SKM-1 treated with dmso at 0.1 percent for 144 hours (cell line): ENCODE measurements at regions not wholly inside any gene's neighbourhood (a gene's known extent, or its start where the extent isn't known, plus 50 kb on each side); places are given as distances from the start of the nearest gene placed in this dataset.
A peak's percentile ranks its signal among the peaks of the same experiment; 100 is the strongest.
"Not testable (repeated sequence)": the region's sequence is repeated elsewhere in the genome, so short reads cannot be mapped to it uniquely, and the experiment has no call there.

Experiments used
- DNase-seq: peaks from one replicate; lab custom pipeline; 2025; ENCODE audit not compliant: unreplicated experiment; lab: John Stamatoyannopoulos, UW

DNA sequence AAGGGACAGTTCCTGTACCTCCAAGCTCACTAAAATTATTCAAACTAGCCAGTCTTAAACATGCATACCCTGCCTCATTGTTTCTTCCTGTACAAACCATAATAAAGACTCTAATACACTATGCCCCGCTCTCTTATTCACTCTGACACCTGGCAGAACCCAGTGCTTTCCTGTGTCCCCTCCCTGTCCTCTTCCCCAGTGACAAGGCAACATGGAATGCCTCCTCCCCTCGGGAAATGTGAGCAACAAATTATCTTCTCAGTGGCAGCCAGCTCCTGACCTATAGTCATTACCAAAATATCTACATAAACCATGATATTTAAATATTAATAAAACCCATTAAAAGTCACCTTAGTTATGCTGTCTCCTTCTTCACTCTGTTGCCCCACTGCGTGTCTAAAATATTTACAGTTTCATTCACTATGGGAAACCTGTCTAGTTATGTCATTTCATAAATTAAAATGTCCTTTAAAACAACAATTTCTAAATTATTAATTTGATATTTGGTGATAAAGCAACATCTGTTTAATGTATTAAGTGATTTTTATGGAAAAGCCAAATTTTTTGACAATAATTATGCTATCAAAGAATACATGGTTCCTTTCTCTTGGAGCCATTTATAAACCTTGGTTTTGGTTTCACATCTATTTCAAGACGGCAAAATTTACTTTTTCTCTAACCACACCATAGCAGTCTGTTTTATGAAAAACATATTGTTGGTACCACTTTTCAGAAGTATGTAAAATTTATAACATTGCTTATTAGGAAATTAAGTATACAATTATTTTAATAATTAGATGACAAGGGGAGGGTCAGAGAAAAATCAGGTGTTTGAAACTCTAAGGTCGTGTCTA, 1355.2 kb downstream of the XPNPEP1 start:
- no peak for DNase-seq

DNA sequence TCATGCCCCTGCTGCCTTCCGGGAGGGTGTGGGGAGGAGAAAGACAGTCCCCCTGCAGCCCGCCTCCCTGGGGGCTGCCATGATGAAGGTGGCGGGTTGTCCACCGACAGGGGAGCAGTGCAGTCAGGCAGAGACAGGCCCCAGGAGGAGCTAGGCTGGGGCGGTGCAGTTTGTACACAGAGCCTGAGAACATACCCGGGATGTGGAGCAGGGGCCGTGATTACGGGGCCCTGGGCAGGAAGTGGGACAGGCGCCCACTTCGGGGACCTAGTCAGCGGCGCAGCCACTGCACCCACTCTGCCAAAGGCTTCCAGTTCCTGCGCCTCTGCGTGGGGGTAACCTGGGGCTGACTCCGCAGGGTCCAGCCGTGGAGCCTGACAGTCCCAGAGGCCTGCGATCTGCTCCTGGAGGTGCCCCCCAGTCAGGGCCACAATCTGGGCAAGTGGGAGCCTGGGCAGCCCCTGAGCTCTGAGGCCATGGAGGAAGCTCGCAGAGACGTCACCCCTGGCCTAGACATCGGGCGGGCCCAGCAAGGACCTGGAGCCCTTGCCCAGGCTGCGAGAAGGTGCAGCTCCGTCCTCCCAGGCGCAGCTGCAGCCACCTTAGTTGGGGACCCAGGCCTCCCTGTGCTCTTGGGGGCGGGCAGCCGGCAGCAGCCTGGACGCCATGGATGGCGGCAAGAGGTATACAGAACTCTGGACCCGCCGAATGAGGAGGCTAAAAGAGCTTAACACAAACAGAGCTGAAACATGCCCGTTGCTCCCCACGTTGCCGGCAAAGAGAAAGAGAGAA, 1356.8 kb downstream of the XPNPEP1 start:
- no peak for DNase-seq

DNA sequence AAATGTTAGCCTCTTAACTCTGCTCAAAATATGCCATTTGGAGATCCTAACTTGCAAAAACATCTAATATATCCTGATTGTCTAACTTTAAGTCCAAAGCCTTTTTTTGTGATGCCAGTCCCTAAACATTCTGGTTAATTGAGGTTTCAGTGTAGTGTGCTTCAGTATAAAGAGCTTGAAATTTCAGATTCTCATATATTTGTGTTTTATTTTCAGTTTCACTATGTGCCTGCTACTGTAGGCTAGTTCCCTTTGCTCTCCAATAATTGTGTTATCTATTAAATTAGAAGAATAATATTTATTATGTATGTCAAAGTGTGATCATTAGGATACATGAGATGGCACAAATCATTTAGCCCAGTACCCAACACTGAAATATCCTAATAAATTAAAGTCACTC, 1361.2 kb downstream of the XPNPEP1 start:
- DNase-seq = no peak

DNA sequence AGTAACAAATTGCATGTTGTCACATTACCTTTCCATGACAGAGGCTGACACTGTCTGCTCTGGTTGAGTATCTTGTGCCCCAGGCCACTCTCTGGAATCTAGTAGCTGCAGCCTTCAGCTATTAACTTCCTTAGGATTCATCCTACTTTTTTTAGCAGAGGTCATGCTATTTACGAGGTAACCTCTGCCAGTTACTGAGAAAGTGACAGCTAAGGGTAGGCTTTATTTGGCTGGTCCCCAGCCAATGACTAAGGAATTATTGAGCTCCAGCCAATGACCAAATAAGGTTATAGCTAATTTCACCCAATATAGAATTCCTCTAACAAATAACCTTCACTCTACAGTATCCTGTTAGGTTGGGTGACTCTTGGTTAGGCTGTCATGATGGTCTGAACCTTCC, 1361.7 kb downstream of the XPNPEP1 start:
- no peak for DNase-seq

DNA sequence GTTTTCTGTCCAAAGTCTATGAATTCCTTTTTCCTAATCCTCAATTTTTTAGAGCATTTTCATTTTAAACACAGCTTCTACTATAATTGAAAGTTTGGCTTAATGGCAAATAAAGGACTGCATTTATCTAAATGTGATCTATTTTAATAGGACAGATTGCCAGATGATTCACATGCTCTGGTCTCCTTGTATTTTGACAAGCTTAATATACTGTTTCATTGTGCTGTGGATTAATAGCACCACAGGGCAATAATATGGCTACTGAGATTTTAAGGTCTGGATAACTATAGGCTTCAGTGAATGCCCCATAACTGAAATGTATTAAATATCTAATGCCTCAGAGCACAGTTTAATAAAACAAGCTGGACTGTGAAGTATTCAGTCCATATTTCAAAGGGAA, 1362.8 kb downstream of the XPNPEP1 start:
- no peak for DNase-seq

DNA sequence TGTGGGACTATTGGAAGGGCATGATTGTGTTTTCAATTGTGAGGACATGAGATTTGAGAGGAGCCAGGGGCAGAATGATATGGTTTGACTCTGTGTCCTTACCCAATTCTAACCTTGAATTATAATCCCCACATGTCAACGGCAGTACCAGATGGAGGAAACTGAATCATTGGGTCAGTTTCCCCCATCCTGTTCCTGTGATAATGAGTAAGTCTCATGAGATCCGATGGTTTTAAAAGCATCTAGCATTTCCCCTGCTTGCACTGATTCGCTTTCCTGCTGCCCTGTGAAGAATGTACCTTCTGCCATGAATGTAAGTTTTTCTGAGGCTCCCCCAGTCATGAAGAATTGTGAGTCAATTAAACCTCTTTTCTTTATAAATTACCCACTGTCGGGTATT, 1367.1 kb downstream of the XPNPEP1 start:
- DNase-seq = no peak

DNA sequence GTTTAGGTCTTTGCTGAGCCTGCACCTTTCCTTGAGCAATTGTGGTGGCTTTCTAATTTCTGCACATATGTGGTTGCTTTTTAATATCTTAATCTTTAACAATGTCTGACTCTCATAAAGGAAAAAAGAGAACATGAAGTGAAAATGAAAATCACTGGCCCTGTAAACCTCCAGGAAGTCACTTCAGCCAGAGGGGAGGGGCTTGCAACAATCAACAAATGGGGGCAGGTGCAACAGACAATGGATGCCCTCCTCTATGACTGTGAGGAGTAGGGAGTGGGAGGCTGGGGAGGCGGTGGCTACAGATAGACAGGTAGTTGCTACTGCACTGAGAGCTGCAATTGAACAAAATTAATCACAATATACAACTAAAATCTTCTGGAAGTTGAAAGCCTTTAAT, 1377.4 kb downstream of the XPNPEP1 start:
- DNase-seq = no peak

DNA sequence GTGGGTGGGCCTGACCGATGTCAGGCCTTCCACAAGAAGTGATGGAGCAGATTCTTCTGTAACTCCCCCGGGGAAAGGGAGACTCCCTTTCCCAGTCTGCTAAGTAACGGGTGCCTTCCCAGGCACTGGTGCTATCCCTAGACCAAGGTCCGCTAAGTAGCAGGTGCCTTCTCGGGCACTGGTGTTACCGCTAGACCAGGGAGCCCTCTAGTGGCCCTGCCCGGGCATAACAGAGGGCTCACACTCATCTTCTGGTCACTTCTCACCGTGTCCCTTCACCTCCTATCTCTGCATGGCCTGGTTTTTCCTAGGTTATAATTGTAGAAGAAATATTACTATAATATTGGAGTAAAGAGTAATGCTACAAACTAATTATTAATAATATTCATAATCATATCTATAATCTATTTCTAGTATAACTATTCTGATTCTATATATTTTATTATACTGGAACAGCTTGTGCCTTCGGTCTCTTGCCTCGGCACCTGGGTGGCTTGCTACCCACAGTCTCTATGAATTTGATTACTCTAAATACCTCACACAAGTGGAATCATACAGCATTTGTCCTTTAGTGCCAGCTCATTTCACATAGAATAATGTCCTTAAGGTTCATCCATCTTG, 1378.7 kb downstream of the XPNPEP1 start:
- DNase-seq = peak; percentile 42

DNA sequence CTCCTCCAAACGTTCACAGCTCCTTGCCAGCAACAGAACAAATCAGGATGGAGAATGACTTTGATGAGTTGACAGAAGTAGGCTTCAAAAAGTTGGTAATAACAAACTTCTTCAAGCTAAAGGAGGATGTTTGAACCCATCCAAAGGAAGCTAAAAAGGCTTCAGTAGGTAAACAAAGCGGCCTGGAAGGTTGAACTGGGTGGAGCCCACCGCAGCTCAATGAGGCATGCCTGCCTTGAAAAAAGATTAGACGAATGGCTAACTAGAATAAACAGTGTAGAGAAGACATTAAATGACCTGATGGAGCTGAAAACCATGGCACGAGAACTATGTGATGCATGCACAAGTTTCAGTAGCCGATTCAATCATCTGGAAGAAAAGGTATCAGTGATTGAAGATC, 1369.0 kb upstream of the SORCS1 start:
- DNase-seq = not testable (repeated sequence)

DNA sequence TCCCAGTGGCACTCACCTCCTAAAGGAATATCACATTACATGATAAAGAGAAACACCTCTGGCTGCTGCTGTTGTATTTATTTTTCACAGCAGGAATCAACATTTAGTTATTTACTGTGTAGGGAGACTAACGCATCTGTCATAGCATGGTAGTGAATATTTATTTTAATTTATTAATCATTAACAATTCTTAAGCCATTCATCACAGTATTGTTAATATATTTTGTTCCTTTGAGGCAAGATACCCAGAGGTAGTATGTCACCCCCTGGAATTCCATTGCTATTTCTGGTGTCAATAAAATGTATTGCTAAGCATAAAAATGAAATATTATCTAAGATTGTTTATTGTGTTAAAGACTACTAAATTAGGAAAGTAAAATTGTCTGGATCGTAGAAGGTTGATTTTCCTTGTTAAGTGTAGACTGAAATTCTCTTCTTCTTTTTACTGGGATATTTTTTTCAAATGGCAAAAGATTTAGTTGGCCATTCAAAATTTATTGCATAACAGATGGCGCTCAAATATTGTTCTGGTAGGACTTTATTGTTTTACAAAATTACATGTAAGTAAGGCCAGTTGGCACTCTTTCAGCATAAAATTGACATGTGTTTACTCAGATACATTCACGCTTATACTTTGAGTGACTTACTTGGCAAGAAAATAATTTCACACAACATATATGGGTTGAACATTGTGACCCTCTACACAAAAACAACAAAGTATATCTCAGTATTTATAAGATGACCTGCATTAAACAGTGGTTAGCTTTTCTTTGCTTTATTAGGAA, 1358.7 kb upstream of the SORCS1 start:
- no peak for DNase-seq

DNA sequence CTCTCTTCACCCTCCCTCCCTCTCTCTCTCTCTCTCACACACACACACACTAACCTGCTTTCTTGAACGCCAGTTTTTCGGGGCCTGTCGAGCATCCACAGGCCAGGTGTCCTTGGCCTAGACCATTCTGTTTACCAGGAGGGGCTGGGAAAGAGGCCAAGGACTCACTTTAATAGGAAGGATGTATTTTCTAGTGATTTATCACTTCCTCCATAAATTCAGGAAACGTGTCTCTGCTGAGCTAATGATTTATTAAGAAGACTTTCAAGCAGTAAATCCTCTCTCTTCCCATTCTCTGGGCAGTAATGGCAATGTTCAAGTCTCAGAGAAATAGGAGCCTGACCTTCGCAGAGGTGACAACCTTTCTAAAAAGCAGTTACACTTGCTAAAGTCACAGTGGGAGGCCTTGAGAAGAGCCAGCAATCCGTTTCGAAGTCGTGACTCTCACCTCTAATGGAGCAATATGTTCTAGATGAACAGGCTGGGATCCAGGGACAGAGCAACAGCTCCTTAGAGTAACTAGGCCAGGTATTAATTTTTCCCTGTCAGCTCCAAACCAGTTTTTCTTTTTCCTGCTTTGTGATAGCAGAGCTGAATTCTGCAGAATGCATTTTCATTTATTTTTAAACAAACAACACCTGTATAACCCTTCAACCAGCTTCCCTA, 1357.5 kb upstream of the SORCS1 start:
- no peak for DNase-seq

DNA sequence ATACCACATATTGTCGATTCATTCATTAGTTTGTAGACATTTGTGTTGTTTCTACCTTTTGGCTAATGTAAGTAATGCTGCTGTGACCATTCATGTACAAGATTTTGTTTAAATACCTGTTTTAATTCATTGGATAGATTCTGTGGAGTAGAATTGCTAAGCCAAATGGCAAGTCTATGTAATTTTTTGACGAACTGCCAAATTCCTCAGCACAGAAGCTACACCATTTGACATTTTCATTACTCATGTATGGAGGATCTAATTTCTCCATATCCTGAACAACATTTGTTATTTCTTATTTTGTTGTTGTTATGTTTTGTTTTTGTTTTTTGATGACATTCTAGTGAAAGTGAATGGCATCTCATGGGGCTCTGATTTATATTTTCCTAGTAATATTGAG, 1351.3 kb upstream of the SORCS1 start:
- no peak for DNase-seq

DNA sequence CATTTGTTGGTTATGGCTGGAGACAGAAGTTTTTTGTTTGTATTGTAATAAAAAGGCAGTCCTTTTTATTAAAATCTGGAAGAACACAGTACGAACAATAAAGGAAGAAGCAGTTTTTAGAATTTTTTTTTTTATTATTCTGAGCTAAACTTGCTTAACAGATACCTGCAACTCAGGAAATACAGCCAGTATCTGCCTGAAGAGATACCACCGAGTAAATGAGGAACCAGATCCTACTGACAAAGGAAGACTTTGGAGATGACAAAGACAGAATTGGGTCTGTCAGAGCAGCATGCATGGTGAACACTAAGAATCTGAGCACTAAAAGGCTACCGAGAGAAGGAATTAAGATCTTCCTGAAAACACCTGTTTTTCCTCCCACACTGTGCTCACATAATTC, 1335.9 kb upstream of the SORCS1 start:
- DNase-seq = no peak

DNA sequence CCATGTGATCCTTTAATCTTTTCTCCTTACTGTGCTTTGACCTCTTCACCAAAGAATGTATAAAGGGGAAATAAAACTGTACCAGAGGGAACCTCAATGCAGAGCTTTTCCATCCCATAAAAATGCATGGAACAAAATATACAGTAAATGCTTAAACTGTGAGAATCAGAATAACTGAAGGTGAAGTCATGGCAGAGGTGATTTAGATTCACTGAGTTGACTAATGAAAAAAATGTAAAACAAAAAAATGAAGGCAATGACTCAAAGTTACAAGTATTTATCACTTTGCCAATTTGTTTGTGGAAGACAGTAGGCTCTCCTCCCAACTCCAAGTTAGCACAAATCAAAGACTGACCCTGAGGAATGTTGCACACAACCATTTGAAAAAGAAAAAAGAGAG, 1331.6 kb upstream of the SORCS1 start:
- no peak for DNase-seq

DNA sequence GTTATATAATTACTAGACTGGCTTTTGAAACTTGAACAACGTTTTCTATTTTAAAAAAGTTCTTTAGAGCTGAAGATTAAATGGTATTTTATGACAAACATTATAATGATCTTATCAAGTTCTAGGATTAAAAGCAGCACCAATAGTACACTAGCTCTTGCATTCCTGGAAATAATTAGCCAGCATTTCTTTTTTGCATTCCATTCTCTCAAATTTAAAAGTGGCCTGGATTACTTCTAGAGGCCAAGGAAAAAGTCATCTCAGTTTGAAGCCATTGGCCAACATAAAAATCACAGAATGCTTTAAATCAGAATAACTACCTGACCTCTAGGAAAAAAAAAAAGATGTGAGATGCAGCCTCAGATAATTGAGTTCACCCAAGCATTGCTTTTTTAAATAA, 1326.4 kb upstream of the SORCS1 start:
- DNase-seq = no peak

DNA sequence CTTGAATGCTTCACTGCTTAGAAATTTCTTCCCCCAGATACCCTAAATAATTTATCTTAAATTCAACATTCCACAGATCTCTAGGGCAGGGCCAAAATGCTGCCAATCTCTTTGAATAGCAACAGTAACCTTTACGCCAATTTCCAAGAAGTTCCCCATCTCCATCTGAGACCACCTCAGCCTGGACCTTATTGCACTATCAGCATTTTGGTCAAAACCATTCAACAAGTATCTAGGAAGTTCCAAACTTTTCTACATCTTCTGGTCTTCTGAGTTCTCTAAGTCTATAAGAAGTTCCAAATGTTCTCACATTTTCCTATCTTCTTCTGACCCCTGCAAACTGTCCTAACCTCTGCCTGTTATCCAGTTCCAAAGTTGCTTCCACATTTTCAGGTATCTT, 1306.9 kb upstream of the SORCS1 start:
- no peak for DNase-seq

DNA sequence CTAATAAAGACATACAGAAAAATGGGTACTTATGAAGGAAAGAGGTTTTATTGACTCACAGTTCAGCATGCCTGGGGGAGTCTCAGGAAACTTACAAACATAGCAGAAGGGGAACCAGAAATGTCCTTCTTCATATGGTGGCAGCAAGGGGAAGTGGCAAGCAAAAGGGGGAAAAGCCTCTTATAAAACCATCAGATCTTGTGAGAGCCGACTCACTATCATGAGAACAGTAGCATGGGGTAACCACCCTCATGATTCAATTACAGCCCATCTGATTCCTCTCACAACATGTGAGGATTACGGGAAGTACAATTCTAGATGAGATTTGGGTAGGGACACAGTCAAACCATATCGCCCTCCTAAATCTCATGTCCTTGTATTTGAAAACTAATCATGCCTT, 1305.4 kb upstream of the SORCS1 start:
- DNase-seq = peak; percentile 29

DNA sequence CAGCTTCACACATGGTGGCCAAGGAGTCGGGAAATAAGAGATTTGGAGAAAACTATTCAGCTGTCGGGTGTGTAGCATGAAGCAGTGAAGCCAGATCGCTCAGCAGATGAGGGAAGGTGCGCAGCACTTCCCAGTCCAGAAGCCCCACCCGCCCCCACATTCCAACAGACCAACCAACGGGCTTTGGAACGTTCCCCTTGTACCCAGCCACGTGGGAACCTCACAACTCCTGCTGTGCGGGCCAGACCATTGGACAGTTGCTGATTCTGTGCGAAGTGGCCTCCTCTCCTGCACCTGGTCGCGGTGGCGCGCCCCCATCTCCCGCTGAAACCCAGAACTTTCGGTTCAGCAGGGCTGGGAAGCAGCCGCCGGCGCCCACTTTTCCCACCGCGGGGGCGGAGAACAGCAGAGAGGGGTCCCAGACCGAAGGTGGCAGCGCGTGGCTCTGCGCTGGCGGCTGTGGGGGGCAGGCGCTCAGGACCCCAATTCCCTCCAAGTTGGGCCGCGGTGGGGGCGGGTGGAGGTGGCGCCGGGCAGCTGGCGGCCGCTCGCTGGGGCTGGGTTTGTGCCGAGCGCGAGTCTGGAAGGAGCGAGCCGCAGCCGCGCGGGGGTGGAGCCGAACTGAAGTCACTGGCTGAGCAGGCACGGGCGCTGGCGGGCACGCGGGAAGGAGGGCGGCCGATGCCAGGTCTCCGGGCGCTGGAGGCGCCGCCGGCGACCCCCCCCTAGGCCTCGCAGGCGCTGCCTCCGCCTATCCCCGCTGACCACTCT, 1301.5 kb upstream of the SORCS1 start:
- DNase-seq = no peak

DNA sequence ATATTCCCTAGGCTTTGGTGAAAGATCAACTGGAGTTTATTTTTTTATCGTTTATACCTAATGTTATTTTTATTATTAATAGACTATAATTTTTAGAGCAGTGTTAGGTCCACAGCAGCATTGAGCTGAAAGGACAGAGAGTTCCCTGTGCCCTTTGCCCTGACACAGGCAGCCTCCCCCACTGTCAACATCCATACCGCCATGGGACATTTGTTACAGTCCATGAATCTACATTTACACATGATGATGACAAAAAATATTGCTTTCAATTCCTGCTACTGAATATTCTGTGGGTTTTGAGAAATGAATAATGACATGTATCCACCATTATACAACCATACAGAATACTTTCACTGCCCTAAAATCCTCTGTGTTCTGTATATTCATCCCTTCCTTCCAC, 1297.5 kb upstream of the SORCS1 start:
- DNase-seq = no peak

DNA sequence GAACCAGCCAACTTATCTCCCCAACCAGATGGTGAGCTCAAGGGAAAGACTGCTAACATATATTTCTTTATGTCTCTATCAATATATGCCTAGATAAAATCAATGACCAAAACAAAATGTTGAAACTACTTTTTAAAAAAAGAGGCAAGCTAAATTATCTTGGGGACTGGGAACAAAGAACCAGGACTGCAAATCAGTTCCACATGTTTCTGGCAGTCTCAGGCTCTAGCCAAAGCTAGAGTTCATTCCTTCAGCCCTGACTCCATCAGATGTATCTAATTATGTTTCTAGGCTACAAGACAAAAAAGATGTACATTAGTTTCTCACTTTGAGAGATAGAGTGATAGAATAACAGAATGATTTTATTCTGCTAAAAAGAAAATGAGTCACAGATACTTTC, 1290.3 kb upstream of the SORCS1 start:
- DNase-seq = no peak
